ENCODE measurements at regions not wholly inside any gene's neighbourhood (a gene's known extent, or its start where the extent isn't known, plus 50 kb on each side); places are given as distances from the start of the nearest gene placed in this dataset.

- no peaks in the 10 kb centered on the region for H3K36me3 Mint-ChIP-seq
- Histone ChIP-seq H3K9ac (ENCODE audit: insufficient read depth, low read length, poor library complexity, severe bottlenecking) (no peak overlapping the region), H3K4me3 (replicated peaks in 1 of 3; ENCODE audit: low read depth in 2 of 3, low read length in 3 of 3) (no peak overlapping the region), H3K79me2 (ENCODE audit: insufficient read depth, low read length) (no peaks in the 10 kb centered on the region), H3K4me2 (replicated peaks; ENCODE audit: extremely low read depth, low read length, poor library complexity, severe bottlenecking) (no peak overlapping the region), H4K20me1 (ENCODE audit: insufficient read depth, low read length) (no peaks in the 10 kb centered on the region), H2AFZ (ENCODE audit: insufficient read depth, low read depth, low read length, poor library complexity, severe bottlenecking) (no peak overlapping the region), H3K4me1 (ENCODE audit: control insufficient read depth in 1 of 2, insufficient read depth in 2 of 2, low read length in 2 of 2) (peaks cover 24 to 27% of the 10 kb centered on the region in 2 donors), H3K27me3 (ENCODE audit: control insufficient read depth in 2 of 2, insufficient read depth in 2 of 2, low read length in 2 of 2) (no peaks in the 10 kb centered on the region), H3K9me3 (replicated peaks in 1 of 2; ENCODE audit: control insufficient read depth in 1 of 2, insufficient read depth in 1 of 2, low read length in 2 of 2) (no peaks in the 10 kb centered on the region), H3K27ac (ENCODE audit: low read depth in 1 of 2, low read length in 2 of 2) (no peak overlapping the region), H3K36me3 (replicated peaks in 1 of 2; ENCODE audit: control insufficient read depth in 1 of 2, insufficient read depth in 2 of 2, low read length in 2 of 2) (no peaks in the 10 kb centered on the region)
- H3K9me3 Mint-ChIP-seq: peaks cover 0 to 2% (median 0%) of the 10 kb centered on the region in 7 donors
- peaks cover 40% of the 10 kb centered on the region for H3K4me1 Mint-ChIP-seq
- H3K4me3 Mint-ChIP-seq: peak overlapping the region in 1 of 2 donors; percentile 3
- TF ChIP-seq CTCF (IDR thresholded peaks at IDR 0.05): no peak
- no peak overlapping the region for H3K27ac Mint-ChIP-seq
- DNase-seq: no peak
- peaks cover 14 to 35% (median 33%) of the 10 kb centered on the region in 3 donors for H3K27me3 Mint-ChIP-seq (ENCODE audit: low read depth in 3 of 3)
- WGBS (ENCODE audit: insufficient coverage): 96% methylated on average over 7 of the region's 14 CpGs
- intact Hi-C loops (cut with micrococcal nuclease): no loop called here
These were observed 185.9 kb upstream of the SULF2 start for GRCh38 chr20:47971058-47971791.

GRCh38 chr20:47970282-47970903 lies 185.1 kb upstream of the SULF2 start:
- H3K27ac Mint-ChIP-seq: peak overlapping the region in 3 of 7 donors; percentile 30 to 41 (median 32)
- peaks cover 18 to 21% of the 10 kb centered on the region in 2 donors for H3K4me1 ChIP-seq (ENCODE audit: control insufficient read depth in 1 of 2, insufficient read depth in 2 of 2, low read length in 2 of 2)
- H3K36me3 ChIP-seq (replicated peaks in 1 of 2; ENCODE audit: control insufficient read depth in 1 of 2, insufficient read depth in 2 of 2, low read length in 2 of 2): no peaks in the 10 kb centered on the region
- H3K36me3 Mint-ChIP-seq: no peaks in the 10 kb centered on the region
- H3K4me3 Mint-ChIP-seq: peak overlapping the region in 1 of 2 donors; percentile 17
- H2AFZ ChIP-seq (ENCODE audit: insufficient read depth, low read depth, low read length, poor library complexity, severe bottlenecking): no peak overlapping the region
- peaks cover 14 to 35% (median 33%) of the 10 kb centered on the region in 3 donors for H3K27me3 Mint-ChIP-seq (ENCODE audit: low read depth in 3 of 3)
- DNase-seq: peak in 2 of 3 donors; percentile 5 to 44
- intact Hi-C loops (cut with micrococcal nuclease): no loop called here
- H3K4me2 ChIP-seq (replicated peaks; ENCODE audit: extremely low read depth, low read length, poor library complexity, severe bottlenecking): no peak overlapping the region
- WGBS (ENCODE audit: insufficient coverage): 81% methylated on average over 8 of the region's 8 CpGs
- H3K27ac ChIP-seq (ENCODE audit: low read depth in 1 of 2, low read length in 2 of 2): no peak overlapping the region
- no peaks in the 10 kb centered on the region for H3K79me2 ChIP-seq (ENCODE audit: insufficient read depth, low read length)
- no peaks in the 10 kb centered on the region for H3K9me3 ChIP-seq (replicated peaks in 1 of 2; ENCODE audit: control insufficient read depth in 1 of 2, insufficient read depth in 1 of 2, low read length in 2 of 2)
- peaks cover 33% of the 10 kb centered on the region for H3K4me1 Mint-ChIP-seq
- no peak overlapping the region for H3K9ac ChIP-seq (ENCODE audit: insufficient read depth, low read length, poor library complexity, severe bottlenecking)
- H3K9me3 Mint-ChIP-seq: peaks cover 0 to 2% (median 0%) of the 10 kb centered on the region in 7 donors
- H4K20me1 ChIP-seq (ENCODE audit: insufficient read depth, low read length): no peaks in the 10 kb centered on the region
- H3K4me3 ChIP-seq (replicated peaks in 1 of 3; ENCODE audit: low read depth in 2 of 3, low read length in 3 of 3): no peak overlapping the region
- TF ChIP-seq CTCF (IDR thresholded peaks at IDR 0.05): no peak
- no peaks in the 10 kb centered on the region for H3K27me3 ChIP-seq (ENCODE audit: control insufficient read depth in 2 of 2, insufficient read depth in 2 of 2, low read length in 2 of 2)

Data from CD14-positive monocyte (primary cell).